GM23338 (cell line): ENCODE measurements at regions not wholly inside any gene's neighbourhood (a gene's known extent, or its start where the extent isn't known, plus 50 kb on each side); places are given as distances from the start of the nearest gene placed in this dataset.

Experiments used
- ATAC-seq: fragments of 200-7000 bp; cut with Tn5 transposase; 3 replicates; pipeline ENCODE4 v1.9.1; 2020
- DNase-seq: peaks from one replicate; pipeline ENCODE4 v3.0.0-alpha.2; 2015; ENCODE audit warnings: low spot score
- H2AFZ ChIP-seq: fragments of 200-600 bp; sonication (generic); 2 replicates; pipeline ENCODE4 v1.8.0; 2016; ENCODE audit warnings: antibody characterized with exemption, mild to moderate bottlenecking, moderate library complexity
- H3F3A ChIP-seq: fragments of 200-600 bp; sonication (generic); replicated peaks from 2 replicates; pipeline ENCODE4 v1.8.0; 2017; ENCODE audit warnings: antibody characterized with exemption, mixed run types, low read depth
- H3K27ac ChIP-seq: fragments of 200-600 bp; sonication (generic); 2 replicates; pipeline ENCODE4 v1.6.1; 2016; ENCODE audit warnings: low read depth
- H3K27me3 ChIP-seq: fragments of 200-600 bp; sonication (generic); 2 replicates; pipeline ENCODE4 v1.8.0; 2016; ENCODE audit warnings: mild to moderate bottlenecking, mixed run types, moderate library complexity; ENCODE audit not compliant: insufficient read depth
- H3K36me3 ChIP-seq: fragments of 200-600 bp; sonication (generic); 2 replicates; pipeline ENCODE4 v1.8.0; 2016; ENCODE audit warnings: mild to moderate bottlenecking; ENCODE audit not compliant: insufficient read depth
- H3K4me1 ChIP-seq: fragments of 200-600 bp; sonication (generic); 2 replicates; pipeline ENCODE4 v1.8.0; 2016; ENCODE audit warnings: mild to moderate bottlenecking, moderate library complexity; ENCODE audit not compliant: insufficient read depth
- H3K4me2 ChIP-seq: fragments of 200-600 bp; sonication (generic); 2 replicates; pipeline ENCODE4 v1.7.1; 2017; ENCODE audit warnings: mixed run types
- H3K4me3 ChIP-seq: fragments of 200-600 bp; sonication (generic); 2 replicates; pipeline ENCODE4 v1.6.1; 2016; ENCODE audit warnings: mixed run types
- H3K79me2 ChIP-seq: fragments of 200-600 bp; sonication (generic); replicated peaks from 2 replicates; pipeline ENCODE4 v1.8.0; 2017; ENCODE audit warnings: mild to moderate bottlenecking; ENCODE audit not compliant: insufficient read depth
- H3K9me2 ChIP-seq: fragments of 200-600 bp; sonication (generic); 2 replicates; pipeline ENCODE4 v1.8.0; 2017; ENCODE audit not compliant: insufficient read depth
- H4K20me1 ChIP-seq: fragments of 200-600 bp; sonication (generic); replicated peaks from 2 replicates; pipeline ENCODE4 v1.8.0; 2017; ENCODE audit warnings: mild to moderate bottlenecking; ENCODE audit not compliant: insufficient read depth
- H3K27ac Mint-ChIP-seq: 2 replicates; pipeline ENCODE4 v1.8.0; 2020; ENCODE audit warnings: inconsistent platforms, mild to moderate bottlenecking, moderate library complexity, mixed read lengths
- H3K27me3 Mint-ChIP-seq: 3 replicates; pipeline ENCODE4 v1.8.0; 2022; ENCODE audit warnings: low read depth, mild to moderate bottlenecking, moderate library complexity, mixed read lengths, inconsistent platforms; ENCODE audit not compliant: insufficient read depth, poor library complexity
- H3K36me3 Mint-ChIP-seq: 3 replicates; pipeline ENCODE4 v1.8.0; 2021; ENCODE audit warnings: low read depth, mild to moderate bottlenecking, inconsistent platforms, moderate library complexity, mixed read lengths
- H3K4me1 Mint-ChIP-seq: 3 replicates; pipeline ENCODE4 v1.8.0; 2020; ENCODE audit warnings: mild to moderate bottlenecking, inconsistent platforms, mixed read lengths
- H3K4me3 Mint-ChIP-seq: 3 replicates; pipeline ENCODE4 v1.8.0; 2021; ENCODE audit warnings: moderate library complexity, mild to moderate bottlenecking, inconsistent platforms, mixed read lengths
- H3K9me3 Mint-ChIP-seq: 3 replicates; pipeline ENCODE4 v1.8.0; 2020; ENCODE audit warnings: moderate library complexity, mild to moderate bottlenecking, inconsistent platforms, mixed read lengths
- CREB1 ChIP-seq: fragments of 250-450 bp; sonication (Bioruptor Pico); IDR thresholded peaks from 2 replicates; pipeline ENCODE4 v1.5.0; 2020; ENCODE audit warnings: low read depth, mild to moderate bottlenecking, moderate library complexity
- EZH2 ChIP-seq: fragments of 200-600 bp; sonication (generic); IDR thresholded peaks from one replicate; pipeline ENCODE4 v1.8.0; 2017; ENCODE audit warnings: antibody characterized with exemption, mild to moderate bottlenecking, low read depth; ENCODE audit not compliant: unreplicated experiment
- EZH2phosphoT487 ChIP-seq: fragments of 200-600 bp; sonication (generic); IDR thresholded peaks from one replicate; pipeline ENCODE4 v1.8.1; 2018; ENCODE audit warnings: antibody characterized with exemption; ENCODE audit not compliant: unreplicated experiment
- NANOG ChIP-seq: IDR thresholded peaks from 2 replicates; pipeline ENCODE4 v1.6.1; 2016; ENCODE audit warnings: antibody characterized with exemption, borderline replicate concordance
- ZNF114 ChIP-seq: fragments of 250-450 bp; sonication (Bioruptor Pico); IDR thresholded peaks from 2 replicates; pipeline ENCODE4 v1.5.0; 2020; ENCODE audit warnings: mild to moderate bottlenecking, moderate library complexity
- ZNF331 ChIP-seq: fragments of 250-450 bp; sonication (Bioruptor Pico); IDR thresholded peaks from 2 replicates; pipeline ENCODE4 v1.5.0; 2020; ENCODE audit warnings: low read depth, mild to moderate bottlenecking, moderate library complexity
- TF ChIP-seq, protein P1 (sequence below): fragments of 250-450 bp; sonication (Bioruptor Pico); IDR thresholded peaks from 2 replicates; pipeline ENCODE4 v1.5.0; 2020; ENCODE audit warnings: mild to moderate bottlenecking, moderate library complexity

DNA sequence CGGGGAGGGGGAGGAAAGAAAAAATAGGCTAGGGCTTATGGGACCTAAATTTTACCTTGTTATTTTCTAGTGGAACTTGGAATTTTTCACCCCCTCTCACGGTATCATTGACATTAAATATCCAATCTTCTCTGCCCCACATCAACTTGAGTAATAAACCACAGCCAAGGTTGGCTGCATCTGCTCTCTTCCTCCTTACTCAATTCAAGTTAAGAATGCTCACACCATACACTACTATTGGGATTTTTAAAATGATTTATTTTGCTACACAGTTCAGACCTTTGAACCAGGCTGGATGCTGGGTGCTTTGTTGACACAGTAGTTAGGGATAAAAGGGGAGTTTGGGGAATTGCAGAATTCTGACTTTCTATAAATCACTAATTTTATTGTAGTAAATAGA is 78.2 kb upstream of the DHX15 start (continued):
- TF ChIP-seq, protein P1, sequence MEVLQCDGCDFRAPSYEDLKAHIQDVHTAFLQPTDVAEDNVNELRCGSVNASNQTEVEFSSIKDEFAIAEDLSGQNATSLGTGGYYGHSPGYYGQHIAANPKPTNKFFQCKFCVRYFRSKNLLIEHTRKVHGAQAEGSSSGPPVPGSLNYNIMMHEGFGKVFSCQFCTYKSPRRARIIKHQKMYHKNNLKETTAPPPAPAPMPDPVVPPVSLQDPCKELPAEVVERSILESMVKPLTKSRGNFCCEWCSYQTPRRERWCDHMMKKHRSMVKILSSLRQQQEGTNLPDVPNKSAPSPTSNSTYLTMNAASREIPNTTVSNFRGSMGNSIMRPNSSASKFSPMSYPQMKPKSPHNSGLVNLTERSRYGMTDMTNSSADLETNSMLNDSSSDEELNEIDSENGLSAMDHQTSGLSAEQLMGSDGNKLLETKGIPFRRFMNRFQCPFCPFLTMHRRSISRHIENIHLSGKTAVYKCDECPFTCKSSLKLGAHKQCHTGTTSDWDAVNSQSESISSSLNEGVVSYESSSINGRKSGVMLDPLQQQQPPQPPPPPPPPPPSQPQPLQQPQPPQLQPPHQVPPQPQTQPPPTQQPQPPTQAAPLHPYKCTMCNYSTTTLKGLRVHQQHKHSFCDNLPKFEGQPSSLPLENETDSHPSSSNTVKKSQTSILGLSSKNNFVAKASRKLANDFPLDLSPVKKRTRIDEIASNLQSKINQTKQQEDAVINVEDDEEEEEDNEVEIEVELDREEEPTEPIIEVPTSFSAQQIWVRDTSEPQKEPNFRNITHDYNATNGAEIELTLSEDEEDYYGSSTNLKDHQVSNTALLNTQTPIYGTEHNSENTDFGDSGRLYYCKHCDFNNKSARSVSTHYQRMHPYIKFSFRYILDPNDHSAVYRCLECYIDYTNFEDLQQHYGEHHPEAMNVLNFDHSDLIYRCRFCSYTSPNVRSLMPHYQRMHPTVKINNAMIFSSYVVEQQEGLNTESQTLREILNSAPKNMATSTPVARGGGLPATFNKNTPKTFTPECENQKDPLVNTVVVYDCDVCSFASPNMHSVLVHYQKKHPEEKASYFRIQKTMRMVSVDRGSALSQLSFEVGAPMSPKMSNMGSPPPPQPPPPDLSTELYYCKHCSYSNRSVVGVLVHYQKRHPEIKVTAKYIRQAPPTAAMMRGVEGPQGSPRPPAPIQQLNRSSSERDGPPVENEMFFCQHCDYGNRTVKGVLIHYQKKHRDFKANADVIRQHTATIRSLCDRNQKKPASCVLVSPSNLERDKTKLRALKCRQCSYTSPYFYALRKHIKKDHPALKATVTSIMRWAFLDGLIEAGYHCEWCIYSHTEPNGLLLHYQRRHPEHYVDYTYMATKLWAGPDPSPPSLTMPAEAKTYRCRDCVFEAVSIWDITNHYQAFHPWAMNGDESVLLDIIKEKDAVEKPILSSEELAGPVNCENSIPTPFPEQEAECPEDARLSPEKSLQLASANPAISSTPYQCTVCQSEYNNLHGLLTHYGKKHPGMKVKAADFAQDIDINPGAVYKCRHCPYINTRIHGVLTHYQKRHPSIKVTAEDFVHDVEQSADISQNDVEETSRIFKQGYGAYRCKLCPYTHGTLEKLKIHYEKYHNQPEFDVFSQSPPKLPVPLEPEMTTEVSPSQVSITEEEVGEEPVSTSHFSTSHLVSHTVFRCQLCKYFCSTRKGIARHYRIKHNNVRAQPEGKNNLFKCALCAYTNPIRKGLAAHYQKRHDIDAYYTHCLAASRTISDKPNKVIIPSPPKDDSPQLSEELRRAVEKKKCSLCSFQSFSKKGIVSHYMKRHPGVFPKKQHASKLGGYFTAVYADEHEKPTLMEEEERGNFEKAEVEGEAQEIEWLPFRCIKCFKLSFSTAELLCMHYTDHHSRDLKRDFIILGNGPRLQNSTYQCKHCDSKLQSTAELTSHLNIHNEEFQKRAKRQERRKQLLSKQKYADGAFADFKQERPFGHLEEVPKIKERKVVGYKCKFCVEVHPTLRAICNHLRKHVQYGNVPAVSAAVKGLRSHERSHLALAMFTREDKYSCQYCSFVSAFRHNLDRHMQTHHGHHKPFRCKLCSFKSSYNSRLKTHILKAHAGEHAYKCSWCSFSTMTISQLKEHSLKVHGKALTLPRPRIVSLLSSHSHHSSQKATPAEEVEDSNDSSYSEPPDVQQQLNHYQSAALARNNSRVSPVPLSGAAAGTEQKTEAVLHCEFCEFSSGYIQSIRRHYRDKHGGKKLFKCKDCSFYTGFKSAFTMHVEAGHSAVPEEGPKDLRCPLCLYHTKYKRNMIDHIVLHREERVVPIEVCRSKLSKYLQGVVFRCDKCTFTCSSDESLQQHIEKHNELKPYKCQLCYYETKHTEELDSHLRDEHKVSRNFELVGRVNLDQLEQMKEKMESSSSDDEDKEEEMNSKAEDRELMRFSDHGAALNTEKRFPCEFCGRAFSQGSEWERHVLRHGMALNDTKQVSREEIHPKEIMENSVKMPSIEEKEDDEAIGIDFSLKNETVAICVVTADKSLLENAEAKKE (CRISPR knock-in tag), result no peak
- TF ChIP-seq CREB1 (CRISPR knock-in tag) (no peak), ZNF114 (CRISPR knock-in tag) (no peak), EZH2phosphoT487 (no peak)

DNA sequence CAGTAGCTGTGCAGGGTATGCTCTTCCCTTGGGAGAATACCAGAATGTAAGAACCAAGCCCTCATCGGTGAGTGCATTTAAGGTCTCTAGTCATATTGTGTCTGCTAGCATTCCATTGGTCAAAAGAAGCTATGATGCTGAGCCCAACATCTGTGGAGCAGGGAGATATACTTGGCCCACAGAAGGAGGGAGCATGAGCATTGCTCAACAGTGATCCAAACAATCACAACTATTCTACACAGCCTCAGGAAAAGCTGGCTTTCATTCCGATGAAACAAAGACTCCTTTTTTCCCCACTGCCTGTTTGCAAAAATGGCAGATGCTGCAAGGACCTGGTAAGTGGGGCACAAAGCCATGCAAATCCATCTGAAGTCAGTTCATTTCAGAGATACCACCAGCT is 80.6 kb upstream of the DHX15 start:
- no peak overlapping the region for H3K27ac ChIP-seq
- ATAC-seq (no peak), DNase-seq (no peak)
- H4K20me1 ChIP-seq, result no peaks in the 10 kb centered on the region
- no peak overlapping the region for H3K4me3 ChIP-seq
- TF ChIP-seq EZH2 (no peak), ZNF331 (CRISPR knock-in tag) (no peak), ZNF114 (CRISPR knock-in tag) (no peak), NANOG (no peak), EZH2phosphoT487 (no peak)
- TF ChIP-seq, protein P1 (CRISPR knock-in tag), result no peak
- Mint-ChIP-seq H3K27me3 (peaks cover 3% of the 10 kb centered on the region), H3K4me1 (peaks cover 37% of the 10 kb centered on the region), H3K27ac (no peak overlapping the region), H3K9me3 (no peaks in the 10 kb centered on the region), H3K36me3 (peaks cover 8% of the 10 kb centered on the region; the same call in 1 of the 3 replicates), H3K4me3 (no peak overlapping the region)
- peaks cover 38% of the 10 kb centered on the region for H3K4me1 ChIP-seq
- no peak overlapping the region for H2AFZ ChIP-seq
- 0 out of 2 replicates have a peak, but pooled peaks cover 11% of the 10 kb centered on the region for H3K9me2 ChIP-seq
- peaks cover 29% of the 10 kb centered on the region for H3K79me2 ChIP-seq
- H3K36me3 ChIP-seq, result no peaks in the 10 kb centered on the region; the same call in none of the 2 replicates
- no peak overlapping the region for H3K4me2 ChIP-seq
- H3K27me3 ChIP-seq, result no peaks in the 10 kb centered on the region
- H3F3A ChIP-seq, result peaks cover 11% of the 10 kb centered on the region
